GM21528 (cell line): ENCODE measurements at regions not wholly inside any gene's neighbourhood (a gene's known extent, or its start where the extent isn't known, plus 50 kb on each side); places are given as distances from the start of the nearest gene placed in this dataset.

ENCODE experiments used
- ATAC-seq: cut with Tn5 transposase; IDR thresholded peaks from one replicate; pipeline ENCODE4 v1.9.1; 2021; ENCODE audit warnings: mild to moderate bottlenecking, moderate library complexity; ENCODE audit not compliant: unreplicated experiment, low FRiP score

DNA sequence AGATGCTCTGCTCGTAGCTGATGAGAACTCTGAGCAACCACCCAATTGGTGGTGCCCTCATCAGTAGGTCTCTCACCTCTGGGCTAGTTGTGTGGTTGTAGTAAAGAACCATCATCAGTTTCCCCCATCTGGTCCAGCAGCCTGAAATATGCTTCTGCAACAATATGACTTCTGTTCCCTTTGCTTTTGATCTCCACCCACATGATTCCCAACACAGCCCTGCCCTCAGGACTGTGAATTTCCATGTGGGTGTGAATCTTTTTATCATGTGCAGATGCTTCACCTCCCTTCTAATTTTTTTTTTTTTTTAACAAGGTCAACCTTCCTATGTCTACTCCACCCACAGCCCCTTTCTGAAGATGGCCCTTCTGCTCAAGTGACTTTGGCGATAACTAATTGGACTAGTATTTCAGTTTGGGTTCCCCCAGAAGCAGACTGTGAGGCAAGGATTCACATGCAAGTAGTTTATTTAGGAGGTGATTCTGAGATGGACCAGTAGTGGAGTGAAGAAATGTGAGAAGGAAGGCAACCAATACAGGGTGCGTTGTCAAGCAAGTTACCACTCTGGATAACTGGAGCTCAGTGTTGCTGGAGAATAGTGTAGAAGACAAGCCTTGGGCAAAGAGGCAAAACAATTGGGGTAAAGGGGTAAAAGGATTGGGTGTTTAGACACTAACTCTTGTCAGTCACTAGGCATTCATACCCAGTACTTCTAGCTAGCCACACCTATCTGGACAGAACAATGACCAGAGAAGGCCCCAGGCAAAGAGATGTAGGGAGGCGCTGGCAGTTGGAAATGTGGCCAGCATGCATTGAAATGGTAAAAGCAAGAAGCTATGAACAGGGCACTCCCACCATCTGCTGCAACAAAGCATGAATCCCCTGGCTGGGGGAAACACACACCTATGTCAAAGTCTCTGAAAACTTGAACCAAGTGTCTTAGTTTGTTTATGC, 466.2 kb downstream of the BCOR start:
- ATAC-seq = no peak

DNA sequence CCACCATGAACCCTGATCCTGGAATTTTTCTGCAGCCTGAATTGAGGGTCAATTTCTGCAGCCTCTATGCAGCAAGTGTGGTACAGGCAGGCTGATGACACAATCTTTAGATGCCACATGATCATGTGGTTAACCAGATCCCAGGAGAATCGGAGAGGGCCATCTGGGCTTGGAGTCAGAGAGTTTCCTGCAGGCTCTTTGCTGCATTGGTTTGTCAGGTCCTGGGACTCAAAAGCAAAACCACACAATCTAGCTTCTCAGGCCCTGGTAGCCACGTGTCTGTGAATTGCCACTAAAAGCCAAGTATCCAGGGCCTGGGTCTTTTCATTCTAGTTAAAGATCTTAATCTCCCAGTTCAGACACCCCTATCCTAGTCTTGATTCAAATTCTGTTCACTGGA, 464.5 kb downstream of the BCOR start:
- ATAC-seq = no peak

DNA sequence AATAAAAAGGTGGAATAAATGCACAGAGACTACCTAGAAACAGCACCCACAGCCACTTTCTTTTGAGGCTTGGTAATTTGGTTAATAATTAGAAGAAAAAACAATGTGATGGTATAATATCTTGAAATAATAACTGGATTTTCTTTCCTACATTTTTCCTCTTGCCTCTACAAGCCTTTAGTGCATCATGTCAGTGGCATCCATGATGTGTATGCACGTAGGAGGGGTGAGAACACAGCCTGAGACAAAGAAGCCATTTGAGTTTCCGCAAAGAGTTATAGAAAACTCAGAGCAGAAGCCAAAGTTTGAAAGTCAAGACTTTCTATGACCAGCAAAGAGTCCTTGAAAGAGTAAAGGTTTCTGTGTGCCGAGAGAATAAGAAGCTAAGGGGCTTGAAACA, 461.3 kb downstream of the BCOR start:
- no peak for ATAC-seq

DNA sequence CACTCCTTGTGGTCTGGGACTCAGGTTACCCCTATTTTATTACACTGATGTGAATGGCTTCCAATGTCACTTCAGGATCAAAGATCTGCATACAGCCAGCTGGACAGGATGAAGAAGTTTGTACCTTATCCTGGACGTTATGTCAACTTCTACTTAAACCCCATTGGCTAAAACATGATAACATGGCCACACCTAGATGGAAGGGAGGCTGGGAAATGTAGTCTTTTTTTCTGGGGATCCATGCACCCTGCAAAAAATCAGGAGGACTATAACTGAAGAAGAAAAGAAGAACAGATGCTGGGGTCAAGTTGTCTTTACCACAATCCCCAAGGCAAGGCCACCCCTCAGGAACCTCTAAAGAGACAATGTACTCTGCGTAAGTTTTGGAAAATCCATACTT, 459.2 kb downstream of the BCOR start:
- ATAC-seq = no peak

GRCh38 chrX:39639871-39640270, 457.9 kb downstream of the BCOR start:
- no peak for ATAC-seq

DNA sequence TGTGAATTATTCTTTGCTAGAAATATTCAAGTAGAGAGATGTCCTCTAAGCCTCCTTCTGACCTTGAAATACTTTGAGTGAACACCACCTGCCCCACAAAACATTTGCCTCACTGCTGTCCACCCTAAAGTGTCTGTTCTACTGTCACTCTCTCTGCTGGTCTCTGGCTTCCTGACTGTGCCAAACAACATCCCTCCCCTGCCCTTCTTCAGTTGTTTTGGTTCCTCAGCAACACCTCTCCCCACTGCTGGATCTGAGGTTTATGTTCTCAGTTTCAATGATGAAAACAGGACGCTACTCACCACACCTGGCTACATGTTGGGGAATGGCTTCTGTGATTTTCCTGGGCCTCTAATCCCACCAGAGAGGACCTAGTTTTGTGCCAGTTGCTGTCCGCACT, 456.9 kb downstream of the BCOR start:
- no peak for ATAC-seq

GRCh38 chrX:39642071-39642470, 455.7 kb downstream of the BCOR start:
- no peak for ATAC-seq

DNA sequence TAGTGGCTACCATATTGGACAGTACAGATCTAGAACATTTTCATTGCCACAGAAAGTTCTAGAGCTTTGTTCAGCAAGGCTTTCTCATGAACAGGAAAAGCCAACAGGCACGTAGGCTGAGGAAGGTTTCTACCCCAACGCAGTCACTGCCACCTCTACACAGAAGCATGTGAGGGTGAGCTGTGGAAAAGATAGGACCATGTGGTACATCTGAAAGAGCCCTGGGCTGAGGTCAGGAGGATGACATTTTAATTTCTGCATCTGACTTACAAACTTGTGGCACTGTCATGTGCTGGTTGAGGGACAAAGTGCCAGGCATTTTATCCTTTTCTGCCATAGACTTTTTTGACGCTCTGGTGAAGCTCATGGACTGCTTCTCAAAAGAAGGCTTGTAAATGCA, 454.2 kb downstream of the BCOR start:
- no peak for ATAC-seq

GRCh38 chrX:39645178-39645895, 452.4 kb downstream of the BCOR start:
- no peak for ATAC-seq

DNA sequence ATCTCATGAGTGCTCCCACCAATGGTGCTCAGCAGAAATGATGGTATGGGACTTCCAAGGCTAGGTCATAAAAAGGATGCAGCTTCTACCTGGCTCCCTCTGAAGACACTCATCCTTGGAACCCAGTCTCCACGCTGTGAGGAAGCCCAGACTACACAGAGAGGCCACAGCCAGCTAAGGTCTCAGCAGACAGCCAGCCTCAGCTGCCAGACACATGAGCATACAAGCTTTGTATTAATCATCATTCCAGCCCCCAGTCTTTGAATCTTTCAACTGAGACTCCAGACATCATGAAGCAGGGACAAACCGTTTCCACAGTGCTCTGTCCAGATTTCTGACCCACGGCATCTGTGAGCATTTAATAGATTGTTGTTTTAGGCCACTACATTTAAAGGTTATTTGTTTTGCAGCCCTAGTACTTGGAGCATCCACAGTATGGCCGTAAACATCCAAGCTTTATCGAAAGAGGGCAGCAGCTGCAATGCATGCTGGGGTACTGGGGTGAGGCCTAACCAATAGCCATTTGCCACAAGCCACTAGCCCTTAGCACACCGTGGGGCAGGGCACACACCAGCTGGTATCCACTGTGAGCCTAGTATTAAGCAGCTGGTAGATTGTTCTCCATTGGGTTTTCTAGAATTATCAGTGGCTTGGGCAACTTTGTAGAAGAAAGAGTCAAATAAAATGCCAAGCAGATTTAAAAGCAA, 449.1 kb downstream of the BCOR start:
- ATAC-seq = no peak

DNA sequence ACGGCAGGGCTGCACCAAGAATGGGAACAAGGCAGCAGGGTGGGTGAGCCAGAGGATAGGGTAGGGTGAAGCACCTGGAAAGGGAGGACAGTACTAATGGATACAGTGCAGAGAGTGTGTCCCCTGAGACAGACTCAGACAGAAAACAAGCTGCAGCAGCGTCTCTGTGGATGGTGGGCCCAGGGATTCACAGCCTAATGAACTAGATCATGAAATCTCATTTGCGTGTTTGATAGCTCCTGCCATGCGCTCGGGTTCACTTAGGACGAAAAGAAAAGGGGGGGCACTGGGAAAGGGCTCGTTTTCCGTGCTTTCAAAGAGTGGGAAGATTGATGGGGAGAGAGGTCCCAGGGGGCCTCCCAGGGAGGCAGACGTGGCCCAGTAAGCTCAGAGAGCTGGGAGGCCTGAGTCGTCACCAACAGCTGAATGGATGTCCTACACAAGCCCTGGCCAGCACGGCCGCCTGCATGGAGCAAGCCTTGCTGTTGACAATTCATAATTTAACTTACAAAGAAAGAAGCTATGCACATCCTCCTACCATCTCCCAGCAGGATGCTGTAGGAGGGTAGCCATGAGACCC, 446.9 kb downstream of the BCOR start:
- no peak for ATAC-seq

GRCh38 chrX:39652336-39652735, 445.4 kb downstream of the BCOR start:
- ATAC-seq = no peak

GRCh38 chrX:39653691-39654090, 444.1 kb downstream of the BCOR start:
- ATAC-seq = no peak

- no peak for ATAC-seq
Measured at GRCh38 chrX:39654183-39654925, 443.4 kb downstream of the BCOR start.

DNA sequence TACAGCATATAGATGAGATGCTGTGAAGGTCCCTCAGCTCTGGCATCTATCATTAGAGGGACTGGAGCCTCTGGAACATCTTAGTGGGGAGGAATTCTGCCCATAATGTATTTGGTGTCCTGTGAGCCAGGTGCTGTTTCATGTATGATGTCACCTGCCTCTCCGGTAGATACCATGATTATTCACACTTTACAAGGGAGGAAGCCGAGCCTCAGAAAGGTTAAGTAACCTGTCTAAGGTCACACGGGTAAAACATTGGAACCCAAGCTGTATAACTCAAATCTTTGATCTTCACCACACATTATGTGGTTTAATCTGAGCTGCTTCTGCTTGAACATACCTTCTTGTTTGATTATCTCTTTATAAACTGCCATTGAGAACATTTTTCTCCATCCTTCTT, 442.8 kb downstream of the BCOR start:
- no peak for ATAC-seq

DNA sequence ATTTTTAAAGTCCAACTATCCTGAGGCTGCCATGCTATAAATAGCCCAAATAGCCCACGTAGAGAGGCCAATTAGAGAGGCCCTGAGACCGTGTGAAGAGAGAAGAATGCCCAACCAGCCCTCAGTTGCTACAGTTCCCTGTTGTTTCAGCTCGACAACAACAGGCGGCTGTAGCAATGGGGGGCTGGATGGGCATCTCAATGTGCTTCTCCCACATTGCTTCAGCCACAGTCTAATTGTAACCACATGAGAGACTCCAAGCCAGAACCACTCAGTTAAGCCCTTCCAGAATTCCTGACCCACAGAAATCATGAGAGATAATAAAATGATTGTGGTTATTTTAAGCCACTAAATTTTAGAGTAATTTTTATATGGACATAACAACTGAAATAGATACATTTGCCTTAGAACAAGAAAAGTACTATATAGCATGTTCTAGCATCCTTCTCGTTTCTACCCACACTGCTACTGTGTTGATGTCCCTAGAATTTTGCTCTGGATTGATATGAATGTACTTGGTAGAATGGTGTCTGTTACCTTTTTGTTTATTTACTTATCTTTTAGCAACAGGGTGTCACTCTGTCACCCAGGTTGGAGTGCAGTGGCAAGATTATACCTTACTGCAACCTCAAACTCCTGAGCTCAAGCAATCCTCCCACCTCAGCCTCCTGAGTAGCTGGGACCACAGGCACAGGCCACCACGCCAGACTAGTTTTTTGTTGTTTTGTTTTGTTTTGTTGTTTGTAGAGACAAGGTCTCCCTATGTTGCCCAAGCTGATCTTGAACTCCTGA, 436.4 kb downstream of the BCOR start:
- no peak for ATAC-seq

DNA sequence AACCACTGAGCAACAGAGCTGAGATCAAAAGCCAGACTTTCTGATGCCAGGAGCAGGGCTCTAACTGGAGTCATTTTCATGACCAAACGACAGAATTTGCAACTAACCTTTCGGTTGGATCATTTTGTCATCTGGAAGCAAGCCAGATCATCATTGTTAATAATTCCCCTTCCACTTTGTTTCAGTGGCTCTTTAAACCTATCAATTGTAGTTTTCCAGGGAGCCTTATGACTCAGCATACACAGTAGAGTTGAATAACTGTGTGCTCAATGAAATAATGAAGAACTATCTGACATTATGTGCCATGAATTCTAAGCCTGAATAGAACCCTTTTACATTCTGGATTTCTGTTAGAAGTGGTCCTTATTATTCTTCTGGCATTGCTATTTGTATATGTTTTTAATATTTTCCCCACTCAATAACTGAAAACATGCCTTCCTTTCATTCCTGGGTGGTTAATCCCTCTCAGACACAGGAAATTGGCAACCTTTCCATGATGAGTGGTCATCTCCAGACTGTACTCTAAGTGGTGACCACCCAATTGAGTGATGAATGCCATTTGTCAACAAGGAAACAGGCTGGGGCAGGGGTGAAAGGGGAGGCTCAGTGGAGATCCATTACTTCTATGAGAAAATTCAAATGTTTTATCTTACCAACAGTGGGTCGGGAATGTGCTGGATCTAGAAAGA, 431.8 kb downstream of the BCOR start:
- ATAC-seq = no peak

DNA sequence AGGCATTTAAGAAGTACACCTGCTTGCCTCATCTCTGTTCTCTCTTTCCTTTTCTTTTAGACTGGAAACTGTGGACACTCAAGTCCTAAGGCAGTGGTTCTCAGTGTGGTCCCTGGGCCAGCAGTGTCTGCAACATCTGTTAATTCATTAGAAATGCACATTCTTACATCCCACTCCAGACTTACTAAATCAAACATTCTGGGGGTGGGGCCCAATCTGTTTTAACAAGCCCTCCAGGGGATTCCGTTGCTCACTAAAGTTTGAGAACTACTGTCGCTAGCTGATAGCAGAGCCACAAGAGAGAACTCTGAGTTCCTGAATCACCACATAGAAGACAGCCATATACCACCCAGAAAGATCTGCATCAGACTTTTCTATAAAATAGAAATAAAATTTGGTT, 430.6 kb downstream of the BCOR start:
- no peak for ATAC-seq
